Mesenchymal stem cell (in vitro differentiated cells and primary cell): ENCODE measurements at regions not wholly inside any gene's neighbourhood (a gene's known extent, or its start where the extent isn't known, plus 50 kb on each side); places are given as distances from the start of the nearest gene placed in this dataset.

ENCODE experiments used
- DNase-seq: peaks from one replicate; pipeline ENCODE4 v3.0.0-alpha.2; 2013
- H2AFZ ChIP-seq: one replicate; pipeline ENCODE4 v1.6.1; 2013; ENCODE audit warnings: low read depth, mild to moderate bottlenecking, control low read depth, inconsistent platforms, low read length, moderate library complexity
- H2AK5ac ChIP-seq: 2 replicates; pipeline ENCODE4 v1.6.1; 2013; ENCODE audit warnings: low read length, moderate library complexity, mild to moderate bottlenecking, inconsistent platforms; ENCODE audit not compliant: severe bottlenecking
- H2BK120ac ChIP-seq: one replicate; pipeline ENCODE4 v1.6.1; 2013; ENCODE audit warnings: low read depth, mild to moderate bottlenecking, inconsistent platforms, low read length, moderate library complexity
- H2BK12ac ChIP-seq, 2 experiments: one replicate each; pipeline ENCODE4 v1.6.1; 2013; ENCODE audit warnings: inconsistent platforms in 2 of 2, low read length in 2 of 2, mild to moderate bottlenecking in 2 of 2, moderate library complexity in 2 of 2, control low read depth in 1 of 2
- H2BK15ac ChIP-seq: one replicate; pipeline ENCODE4 v1.6.1; 2013; ENCODE audit warnings: mild to moderate bottlenecking, low read depth, inconsistent platforms; ENCODE audit not compliant: poor library complexity, severe bottlenecking
- H2BK5ac ChIP-seq: 2 replicates; pipeline ENCODE4 v1.6.1; 2013; ENCODE audit warnings: low read depth, mild to moderate bottlenecking, low read length, control low read depth, inconsistent platforms; ENCODE audit not compliant: poor library complexity, severe bottlenecking
- H3K14ac ChIP-seq, 2 experiments: one replicate each; pipeline ENCODE4 v1.6.1; 2013; ENCODE audit warnings: inconsistent platforms in 2 of 2, low read length in 2 of 2, control low read depth in 1 of 2, mild to moderate bottlenecking in 1 of 2, moderate library complexity in 1 of 2
- H3K18ac ChIP-seq, 2 experiments: one replicate each; pipeline ENCODE4 v1.6.1; 2013; ENCODE audit warnings: inconsistent platforms in 2 of 2, low read length in 2 of 2, control low read depth in 1 of 2, low read depth in 1 of 2, mild to moderate bottlenecking in 1 of 2
- H3K23ac ChIP-seq, 2 experiments: one replicate each; pipeline ENCODE4 v1.6.1; 2013; ENCODE audit warnings: inconsistent platforms in 2 of 2, low read length in 2 of 2, mild to moderate bottlenecking in 2 of 2, moderate library complexity in 2 of 2, control low read depth in 1 of 2
- H3K27ac ChIP-seq: 2 replicates; pipeline ENCODE4 v1.5.1; 2013; ENCODE audit warnings: mild to moderate bottlenecking, moderate library complexity, low read length, control low read depth, inconsistent platforms; ENCODE audit not compliant: poor library complexity, severe bottlenecking
- H3K27me3 ChIP-seq, 2 experiments: 2 replicates each; pipeline versions ENCODE4 v1.6.1 to v1.7.0; 2013; ENCODE audit warnings: low read length in 2 of 2, mild to moderate bottlenecking in 2 of 2, moderate library complexity in 2 of 2, control low read depth in 1 of 2, inconsistent platforms in 1 of 2; ENCODE audit not compliant: control insufficient read depth in 1 of 2, insufficient read depth in 1 of 2
- H3K36me3 ChIP-seq, 2 experiments: 2 replicates each; pipeline versions ENCODE4 v1.6.1 to v1.7.0; 2013; ENCODE audit warnings: low read length in 2 of 2, control low read depth in 1 of 2, inconsistent platforms in 1 of 2, low read depth in 1 of 2, mild to moderate bottlenecking in 1 of 2; ENCODE audit not compliant: insufficient read depth in 2 of 2, control insufficient read depth in 1 of 2
- H3K4ac ChIP-seq, 2 experiments: one replicate each; pipeline ENCODE4 v1.6.1; 2013; ENCODE audit warnings: inconsistent platforms in 2 of 2, low read length in 2 of 2, mild to moderate bottlenecking in 2 of 2, moderate library complexity in 2 of 2, control low read depth in 1 of 2, low read depth in 1 of 2
- H3K4me1 ChIP-seq: 2 replicates; pipeline ENCODE4 v1.6.1; 2013; ENCODE audit warnings: low read depth, low read length, control low read depth; ENCODE audit not compliant: control insufficient read depth, insufficient read depth
- H3K4me2 ChIP-seq: 2 replicates; pipeline ENCODE4 v1.6.1; 2013; ENCODE audit warnings: low read length, mild to moderate bottlenecking, inconsistent platforms; ENCODE audit not compliant: poor library complexity, severe bottlenecking
- H3K4me3 ChIP-seq, 2 experiments: 2 replicates each; pipeline versions ENCODE4 v1.5.1 to v1.7.0; 2013; ENCODE audit warnings: low read length in 2 of 2, mild to moderate bottlenecking in 2 of 2, control low read depth in 1 of 2, low read depth in 1 of 2; ENCODE audit not compliant: insufficient read depth in 1 of 2
- H3K79me1 ChIP-seq: replicated peaks from 2 replicates; pipeline ENCODE4 v1.6.1; 2013; ENCODE audit warnings: mild to moderate bottlenecking, control low read depth, low read length, inconsistent platforms; ENCODE audit not compliant: poor library complexity, severe bottlenecking
- H3K9ac ChIP-seq: 2 replicates; pipeline ENCODE4 v1.7.0; 2013; ENCODE audit warnings: mild to moderate bottlenecking, low read length, moderate library complexity
- H3K9me3 ChIP-seq: 2 replicates; pipeline ENCODE4 v1.7.0; 2013; ENCODE audit warnings: mild to moderate bottlenecking, low read length; ENCODE audit not compliant: control insufficient read depth
- H4K8ac ChIP-seq: one replicate; pipeline ENCODE4 v1.6.1; 2013; ENCODE audit warnings: inconsistent platforms, mild to moderate bottlenecking, low read length, moderate library complexity
- H4K91ac ChIP-seq: one replicate; pipeline ENCODE4 v1.6.1; 2013; ENCODE audit warnings: mild to moderate bottlenecking, low read length, inconsistent platforms
- WGBS: methylation state at CpG from one replicate; pipeline ENCODE4 v1.1.7; 2013; ENCODE audit warnings: mixed read lengths; 5-methylcytosine and 5-hydroxymethylcytosine counted together

DNA sequence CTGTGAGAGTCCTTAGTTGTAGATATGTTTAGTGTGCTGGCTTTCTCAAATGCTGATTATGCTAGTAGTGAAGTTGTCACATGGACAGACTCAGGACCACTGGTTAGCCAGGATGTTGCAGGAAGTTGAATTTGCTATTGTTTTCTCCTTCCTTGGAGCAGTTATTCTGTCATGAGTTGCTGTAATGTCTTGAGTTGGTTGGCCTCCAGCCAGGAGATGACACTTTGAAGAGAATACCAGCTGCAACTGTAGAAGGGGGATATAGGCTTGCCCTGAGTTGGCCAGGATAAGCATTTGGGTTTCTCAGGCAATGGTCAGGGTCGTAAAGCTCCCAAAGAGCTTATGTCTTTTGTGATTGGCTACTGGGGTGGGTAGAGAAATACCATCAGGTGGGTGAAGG, 206.7 kb downstream of the ZNF621 start:
- no peak overlapping the region for H2AFZ ChIP-seq
- H2AK5ac ChIP-seq, result no peak overlapping the region
- H3K4me3 ChIP-seq, result no peak overlapping the region
- H2BK15ac ChIP-seq, result no peak overlapping the region
- no peak overlapping the region for H3K4me2 ChIP-seq
- H3K79me1 ChIP-seq, result no peaks in the 10 kb centered on the region
- H4K8ac ChIP-seq, result no peak overlapping the region
- no peak for DNase-seq
- H4K91ac ChIP-seq, result no peak overlapping the region
- H3K4ac ChIP-seq, result no peak overlapping the region
- H3K4me1 ChIP-seq, result no peaks in the 10 kb centered on the region
- H3K27me3 ChIP-seq, result peaks cover 0 to under 1% of the 10 kb centered on the region in 2 experiments
- 39% methylated on average over 1 of the region's 1 CpG for WGBS
- no peak overlapping the region for H3K14ac ChIP-seq
- no peak overlapping the region for H2BK12ac ChIP-seq
- no peaks in the 10 kb centered on the region for H3K36me3 ChIP-seq
- no peak overlapping the region for H3K18ac ChIP-seq
- H3K9me3 ChIP-seq, result peaks cover 25% of the 10 kb centered on the region
- H2BK5ac ChIP-seq, result no peak overlapping the region
- no peak overlapping the region for H2BK120ac ChIP-seq
- no peak overlapping the region for H3K23ac ChIP-seq
- no peak overlapping the region for H3K9ac ChIP-seq
- no peak overlapping the region for H3K27ac ChIP-seq

DNA sequence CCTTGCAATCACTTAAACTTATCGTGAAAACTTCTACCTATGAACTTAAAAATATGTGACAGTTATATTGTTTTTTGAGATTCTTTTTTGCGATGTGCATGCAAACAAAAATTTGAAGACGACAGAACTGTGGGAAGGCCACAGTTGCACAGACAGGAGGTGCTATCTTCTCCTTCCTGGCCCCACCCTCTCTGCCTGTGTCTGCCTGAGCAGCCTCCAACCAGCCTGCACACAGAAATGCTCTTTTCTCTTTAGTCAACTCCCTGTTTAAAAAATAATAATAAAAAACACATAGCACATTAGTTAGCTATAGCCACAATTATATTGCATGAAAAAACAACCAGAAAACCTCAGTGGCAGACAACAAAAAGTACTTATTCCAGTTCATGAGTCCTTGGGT, 212.2 kb downstream of the ZNF621 start:
- no peaks in the 10 kb centered on the region for H3K27me3 ChIP-seq
- no peak overlapping the region for H2BK12ac ChIP-seq
- no peak overlapping the region for H2BK120ac ChIP-seq
- H3K18ac ChIP-seq, result no peak overlapping the region
- H2BK5ac ChIP-seq, result no peak overlapping the region
- no peak overlapping the region for H4K91ac ChIP-seq
- 84% methylated on average over 2 of the region's 3 CpGs for WGBS
- H3K36me3 ChIP-seq, result no peaks in the 10 kb centered on the region
- H3K4me3 ChIP-seq, result no peak overlapping the region
- no peak for DNase-seq
- H2AFZ ChIP-seq, result no peak overlapping the region
- H3K79me1 ChIP-seq, result no peaks in the 10 kb centered on the region
- no peak overlapping the region for H2BK15ac ChIP-seq
- H3K14ac ChIP-seq, result no peak overlapping the region
- H3K4me2 ChIP-seq, result no peak overlapping the region
- no peak overlapping the region for H3K27ac ChIP-seq
- H3K23ac ChIP-seq, result no peak overlapping the region
- H3K4ac ChIP-seq, result no peak overlapping the region
- H4K8ac ChIP-seq, result no peak overlapping the region
- H3K9ac ChIP-seq, result no peak overlapping the region
- no peak overlapping the region for H2AK5ac ChIP-seq
- H3K4me1 ChIP-seq, result peaks cover 4% of the 10 kb centered on the region
- no peaks in the 10 kb centered on the region for H3K9me3 ChIP-seq

DNA sequence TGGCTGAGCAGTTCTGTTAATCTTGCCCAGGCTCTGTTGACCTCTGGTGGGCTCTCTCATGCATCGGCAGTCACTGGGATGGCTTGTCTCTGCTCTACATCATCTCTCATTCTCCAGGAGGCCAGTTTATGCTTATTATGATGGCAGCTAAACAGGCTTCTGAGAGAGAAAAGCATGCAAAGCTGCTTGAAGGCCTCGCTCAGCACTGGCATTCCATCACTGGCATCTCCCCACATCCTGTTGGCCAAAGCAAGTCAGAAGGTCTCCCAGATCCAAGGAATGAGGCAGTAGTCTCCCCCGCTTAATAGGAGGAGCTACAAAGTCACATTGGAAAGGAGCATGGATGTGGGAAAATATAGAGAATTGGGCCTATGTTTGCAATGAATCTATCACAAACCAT, 212.6 kb downstream of the ZNF621 start:
- Histone ChIP-seq H3K4ac (no peak overlapping the region), H2BK15ac (no peak overlapping the region), H3K4me3 (no peak overlapping the region), H3K9ac (no peak overlapping the region), H3K79me1 (no peaks in the 10 kb centered on the region), H3K36me3 (no peaks in the 10 kb centered on the region), H3K27ac (no peak overlapping the region), H3K4me1 (peaks cover 6% of the 10 kb centered on the region), H3K9me3 (no peaks in the 10 kb centered on the region), H3K14ac (no peak overlapping the region), H3K27me3 (no peaks in the 10 kb centered on the region), H2AK5ac (no peak overlapping the region), H3K23ac (no peak overlapping the region), H2BK5ac (no peak overlapping the region), H3K4me2 (no peak overlapping the region), H4K91ac (no peak overlapping the region), H4K8ac (no peak overlapping the region), H2BK12ac (no peak overlapping the region), H2AFZ (no peak overlapping the region), H2BK120ac (no peak overlapping the region), H3K18ac (no peak overlapping the region)
- WGBS, result 75% methylated on average over 2 of the region's 3 CpGs
- no peak for DNase-seq

DNA sequence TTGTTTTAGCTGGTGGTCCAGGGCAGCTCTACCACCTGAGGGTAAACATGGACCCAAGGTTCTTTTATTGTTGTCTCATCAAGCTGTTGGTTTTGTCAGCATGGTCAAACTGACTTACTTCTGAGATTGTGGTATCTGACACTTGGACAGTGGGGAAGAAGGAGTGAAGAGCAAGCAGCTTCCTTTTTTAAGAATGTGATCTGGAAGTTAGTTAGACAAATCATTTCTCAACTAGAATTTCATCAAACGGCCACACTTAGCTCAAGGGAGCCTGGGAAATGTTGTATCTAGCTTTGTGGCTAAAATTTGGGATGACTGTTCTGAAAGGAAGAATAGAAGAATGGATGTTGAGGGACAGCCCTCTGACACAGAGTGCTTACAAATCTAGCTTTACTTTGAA, 215.2 kb downstream of the ZNF621 start:
- Histone ChIP-seq H3K4me3 (no peak overlapping the region), H2BK15ac (no peak overlapping the region), H4K8ac (no peak overlapping the region), H3K14ac (no peak overlapping the region), H3K4me2 (no peak overlapping the region), H2BK5ac (no peak overlapping the region), H3K36me3 (no peaks in the 10 kb centered on the region), H3K9ac (no peak overlapping the region), H3K79me1 (no peaks in the 10 kb centered on the region), H4K91ac (no peak overlapping the region), H2AK5ac (no peak overlapping the region), H3K9me3 (no peaks in the 10 kb centered on the region), H3K27ac (no peak overlapping the region), H2BK12ac (no peak overlapping the region), H2AFZ (no peak overlapping the region), H3K18ac (no peak overlapping the region), H3K27me3 (no peaks in the 10 kb centered on the region), H3K4ac (no peak overlapping the region), H2BK120ac (no peak overlapping the region), H3K4me1 (peaks cover 6% of the 10 kb centered on the region), H3K23ac (no peak overlapping the region)
- DNase-seq, result no peak
- no CpG with 5 or more reads among the region's 1 CpG for WGBS
